ENCODE measurements at regions not wholly inside any gene's neighbourhood (a gene's known extent, or its start where the extent isn't known, plus 50 kb on each side); places are given as distances from the start of the nearest gene placed in this dataset.

DNA sequence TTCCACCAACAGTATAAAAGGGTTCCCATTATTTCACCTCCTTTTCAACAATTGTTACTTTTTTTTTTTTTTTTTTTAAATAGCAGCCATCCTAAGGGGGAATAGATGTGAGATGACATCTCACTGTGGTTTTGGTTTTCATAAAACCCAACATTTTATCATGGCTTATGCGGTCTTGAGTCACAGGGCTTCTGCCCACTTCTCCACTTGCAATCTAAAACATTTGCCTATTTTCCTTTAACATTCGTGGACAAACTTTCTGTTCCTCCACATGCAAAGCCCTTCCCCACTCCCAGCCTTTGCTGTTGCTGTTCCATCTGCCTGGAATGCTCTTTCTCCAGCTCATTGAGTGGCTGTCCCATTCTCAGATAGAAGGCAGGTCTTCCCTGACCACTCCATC lies 239.7 kb upstream of the KCNK2 start:
- TF ChIP-seq TAF1 (IDR thresholded peaks at IDR 0.05; ENCODE audit: low read depth) (no peak), ZBTB7A (IDR thresholded peaks at IDR 0.05; ENCODE audit: low read depth) (no peak), RAD21 (IDR thresholded peaks at IDR 0.05; ENCODE audit: low read depth) (no peak), CEBPB (IDR thresholded peaks at IDR 0.05) (no peak), YY1 (IDR thresholded peaks at IDR 0.05; ENCODE audit: low read depth) (no peak), NFIC (IDR thresholded peaks at IDR 0.05) (no peak), EP300 (IDR thresholded peaks at IDR 0.05; ENCODE audit: borderline replicate concordance) (no peak), TCF12 (IDR thresholded peaks at IDR 0.05; ENCODE audit: low read depth) (no peak)
- TF ChIP-seq, protein P1, sequence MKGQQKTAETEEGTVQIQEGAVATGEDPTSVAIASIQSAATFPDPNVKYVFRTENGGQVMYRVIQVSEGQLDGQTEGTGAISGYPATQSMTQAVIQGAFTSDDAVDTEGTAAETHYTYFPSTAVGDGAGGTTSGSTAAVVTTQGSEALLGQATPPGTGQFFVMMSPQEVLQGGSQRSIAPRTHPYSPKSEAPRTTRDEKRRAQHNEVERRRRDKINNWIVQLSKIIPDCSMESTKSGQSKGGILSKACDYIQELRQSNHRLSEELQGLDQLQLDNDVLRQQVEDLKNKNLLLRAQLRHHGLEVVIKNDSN (IDR thresholded peaks at IDR 0.05) = no peak
- TF ChIP-seq, protein P2, sequence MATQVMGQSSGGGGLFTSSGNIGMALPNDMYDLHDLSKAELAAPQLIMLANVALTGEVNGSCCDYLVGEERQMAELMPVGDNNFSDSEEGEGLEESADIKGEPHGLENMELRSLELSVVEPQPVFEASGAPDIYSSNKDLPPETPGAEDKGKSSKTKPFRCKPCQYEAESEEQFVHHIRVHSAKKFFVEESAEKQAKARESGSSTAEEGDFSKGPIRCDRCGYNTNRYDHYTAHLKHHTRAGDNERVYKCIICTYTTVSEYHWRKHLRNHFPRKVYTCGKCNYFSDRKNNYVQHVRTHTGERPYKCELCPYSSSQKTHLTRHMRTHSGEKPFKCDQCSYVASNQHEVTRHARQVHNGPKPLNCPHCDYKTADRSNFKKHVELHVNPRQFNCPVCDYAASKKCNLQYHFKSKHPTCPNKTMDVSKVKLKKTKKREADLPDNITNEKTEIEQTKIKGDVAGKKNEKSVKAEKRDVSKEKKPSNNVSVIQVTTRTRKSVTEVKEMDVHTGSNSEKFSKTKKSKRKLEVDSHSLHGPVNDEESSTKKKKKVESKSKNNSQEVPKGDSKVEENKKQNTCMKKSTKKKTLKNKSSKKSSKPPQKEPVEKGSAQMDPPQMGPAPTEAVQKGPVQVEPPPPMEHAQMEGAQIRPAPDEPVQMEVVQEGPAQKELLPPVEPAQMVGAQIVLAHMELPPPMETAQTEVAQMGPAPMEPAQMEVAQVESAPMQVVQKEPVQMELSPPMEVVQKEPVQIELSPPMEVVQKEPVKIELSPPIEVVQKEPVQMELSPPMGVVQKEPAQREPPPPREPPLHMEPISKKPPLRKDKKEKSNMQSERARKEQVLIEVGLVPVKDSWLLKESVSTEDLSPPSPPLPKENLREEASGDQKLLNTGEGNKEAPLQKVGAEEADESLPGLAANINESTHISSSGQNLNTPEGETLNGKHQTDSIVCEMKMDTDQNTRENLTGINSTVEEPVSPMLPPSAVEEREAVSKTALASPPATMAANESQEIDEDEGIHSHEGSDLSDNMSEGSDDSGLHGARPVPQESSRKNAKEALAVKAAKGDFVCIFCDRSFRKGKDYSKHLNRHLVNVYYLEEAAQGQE (IDR thresholded peaks at IDR 0.05; ENCODE audit: low read depth) = no peak
- TF ChIP-seq, protein P3, sequence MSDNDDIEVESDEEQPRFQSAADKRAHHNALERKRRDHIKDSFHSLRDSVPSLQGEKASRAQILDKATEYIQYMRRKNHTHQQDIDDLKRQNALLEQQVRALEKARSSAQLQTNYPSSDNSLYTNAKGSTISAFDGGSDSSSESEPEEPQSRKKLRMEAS (IDR thresholded peaks at IDR 0.05) = no peak

DNA sequence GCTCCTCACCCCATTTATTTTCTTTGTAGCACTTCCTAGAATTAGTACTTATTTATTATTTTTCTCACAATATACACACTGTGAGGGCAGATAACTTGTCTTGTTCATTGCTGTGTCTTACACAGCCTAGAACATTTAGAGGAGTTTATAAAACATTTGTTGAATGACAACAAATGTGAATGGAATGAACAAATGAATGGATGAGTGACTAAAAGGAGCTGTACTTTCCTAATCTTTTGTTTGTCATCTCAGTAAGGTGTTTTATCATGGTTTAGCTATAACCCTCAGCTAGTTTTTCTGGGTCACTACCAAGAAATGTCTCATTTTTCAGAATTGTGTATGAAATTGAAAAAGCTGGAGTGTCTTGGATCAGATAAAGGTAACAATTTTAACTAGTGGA lies 239.3 kb upstream of the KCNK2 start:
- no peak for TF ChIP-seq EP300 (IDR thresholded peaks at IDR 0.05; ENCODE audit: borderline replicate concordance)
- TF ChIP-seq TEAD4 (IDR thresholded peaks at IDR 0.05) = no peak
- TF ChIP-seq, protein P2 (IDR thresholded peaks at IDR 0.05; ENCODE audit: low read depth) = no peak
- no peak for TF ChIP-seq CREB1 (IDR thresholded peaks at IDR 0.05; ENCODE audit: low read depth)
- no peak for TF ChIP-seq NFIC (IDR thresholded peaks at IDR 0.05)
- TF ChIP-seq, protein P1 (IDR thresholded peaks at IDR 0.05) = no peak
- TF ChIP-seq, protein P3 (IDR thresholded peaks at IDR 0.05) = no peak
- TF ChIP-seq CEBPB (IDR thresholded peaks at IDR 0.05) = no peak
- no peak for TF ChIP-seq YY1 (IDR thresholded peaks at IDR 0.05; ENCODE audit: low read depth)
- no peak for TF ChIP-seq RAD21 (IDR thresholded peaks at IDR 0.05; ENCODE audit: low read depth)
- no peak for TF ChIP-seq EGR1 (IDR thresholded peaks at IDR 0.05)
- no peak for TF ChIP-seq FOXM1 (IDR thresholded peaks at IDR 0.05; ENCODE audit: borderline replicate concordance, low read depth)
- no peak for TF ChIP-seq ZBTB7A (IDR thresholded peaks at IDR 0.05; ENCODE audit: low read depth)
- TF ChIP-seq TAF1 (IDR thresholded peaks at IDR 0.05; ENCODE audit: low read depth) = no peak
- no peak for TF ChIP-seq TCF12 (IDR thresholded peaks at IDR 0.05; ENCODE audit: low read depth)

DNA sequence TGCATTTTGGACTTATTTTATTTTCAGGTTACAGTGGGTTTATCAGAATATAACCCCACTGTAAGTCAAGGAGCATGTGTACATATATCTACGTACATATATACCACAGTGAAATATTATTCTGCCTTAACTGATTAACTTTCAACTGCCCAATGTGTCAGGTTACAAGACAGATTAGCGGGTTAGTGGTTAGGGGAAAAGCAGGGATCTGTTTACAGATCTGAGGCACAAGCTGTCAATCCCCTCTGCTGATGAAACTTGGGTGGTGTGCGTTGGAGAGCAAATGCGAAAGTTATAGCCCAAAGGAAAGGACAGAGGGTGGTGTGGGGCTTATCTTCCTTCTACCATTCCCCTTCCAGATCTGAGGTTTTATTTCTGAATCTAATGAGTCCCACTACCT lies 238.2 kb upstream of the KCNK2 start:
- TF ChIP-seq YY1 (IDR thresholded peaks at IDR 0.05; ENCODE audit: low read depth) (no peak), FOXM1 (IDR thresholded peaks at IDR 0.05; ENCODE audit: borderline replicate concordance, low read depth) (no peak), CREB1 (IDR thresholded peaks at IDR 0.05; ENCODE audit: low read depth) (no peak), TAF1 (IDR thresholded peaks at IDR 0.05; ENCODE audit: low read depth) (no peak), EGR1 (IDR thresholded peaks at IDR 0.05) (no peak), ZBTB7A (IDR thresholded peaks at IDR 0.05; ENCODE audit: low read depth) (no peak), EP300 (IDR thresholded peaks at IDR 0.05; ENCODE audit: borderline replicate concordance) (no peak), TCF12 (IDR thresholded peaks at IDR 0.05; ENCODE audit: low read depth) (no peak)
- TF ChIP-seq, protein P1 (IDR thresholded peaks at IDR 0.05) = no peak
- TF ChIP-seq, protein P2 (IDR thresholded peaks at IDR 0.05; ENCODE audit: low read depth) = no peak
- TF ChIP-seq, protein P3 (IDR thresholded peaks at IDR 0.05) = no peak

DNA sequence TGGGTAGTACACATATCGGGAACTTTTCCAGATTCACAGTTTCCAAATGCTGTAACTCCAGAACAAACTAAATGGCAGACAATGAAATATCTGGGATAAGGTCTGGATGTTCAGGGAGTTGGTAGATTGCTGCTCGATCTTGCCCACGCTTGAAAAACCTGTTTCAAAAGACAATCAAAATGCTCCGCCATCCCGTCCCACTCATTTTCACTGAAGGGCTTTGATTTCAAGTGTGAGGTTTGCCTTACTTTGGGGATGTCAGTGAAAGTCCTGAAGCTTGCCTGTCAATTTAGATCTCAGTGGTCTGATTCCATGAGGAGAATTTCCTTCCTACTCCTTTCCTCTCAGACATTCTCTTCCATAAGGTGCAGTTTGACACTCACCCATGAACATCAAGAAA lies 236.3 kb upstream of the KCNK2 start:
- TF ChIP-seq, protein P3 (IDR thresholded peaks at IDR 0.05) = no peak
- no peak for TF ChIP-seq YY1 (IDR thresholded peaks at IDR 0.05; ENCODE audit: low read depth)
- TF ChIP-seq FOXM1 (IDR thresholded peaks at IDR 0.05; ENCODE audit: borderline replicate concordance, low read depth) = no peak
- TF ChIP-seq TAF1 (IDR thresholded peaks at IDR 0.05; ENCODE audit: low read depth) = no peak
- TF ChIP-seq CEBPB (IDR thresholded peaks at IDR 0.05) = no peak
- no peak for TF ChIP-seq ZBTB7A (IDR thresholded peaks at IDR 0.05; ENCODE audit: low read depth)
- no peak for TF ChIP-seq EGR1 (IDR thresholded peaks at IDR 0.05)
- no peak for TF ChIP-seq EP300 (IDR thresholded peaks at IDR 0.05; ENCODE audit: borderline replicate concordance)
- TF ChIP-seq TCF12 (IDR thresholded peaks at IDR 0.05; ENCODE audit: low read depth) = no peak
- TF ChIP-seq, protein P1 (IDR thresholded peaks at IDR 0.05) = no peak
- no peak for TF ChIP-seq NFIC (IDR thresholded peaks at IDR 0.05)
- TF ChIP-seq CREB1 (IDR thresholded peaks at IDR 0.05; ENCODE audit: low read depth) = no peak
- no peak for TF ChIP-seq RAD21 (IDR thresholded peaks at IDR 0.05; ENCODE audit: low read depth)

All from Ishikawa (cell line).